H9 (cell line): ENCODE measurements at regions not wholly inside any gene's neighbourhood (a gene's known extent, or its start where the extent isn't known, plus 50 kb on each side); places are given as distances from the start of the nearest gene placed in this dataset.

ENCODE experiments used
- DNase-seq: peaks from one replicate; pipeline ENCODE4 v3.0.0-alpha.2; 2017
- H2AFZ ChIP-seq: one replicate; pipeline ENCODE4 v1.6.1; 2013; ENCODE audit warnings: mild to moderate bottlenecking, low read length, control low read depth, moderate library complexity
- H2AK5ac ChIP-seq: 2 replicates; pipeline ENCODE4 v1.6.1; 2013; ENCODE audit warnings: low read length, control low read depth, mixed read lengths; ENCODE audit not compliant: insufficient read length
- H2BK120ac ChIP-seq: one replicate; pipeline ENCODE4 v1.6.1; 2013; ENCODE audit warnings: low read depth, mild to moderate bottlenecking, low read length, control low read depth, inconsistent platforms; ENCODE audit not compliant: poor library complexity, severe bottlenecking
- H2BK12ac ChIP-seq: 2 replicates; pipeline ENCODE4 v1.6.1; 2013; ENCODE audit warnings: low read length, control low read depth, mixed read lengths, low read depth; ENCODE audit not compliant: insufficient read length
- H2BK15ac ChIP-seq: 2 replicates; pipeline ENCODE4 v1.6.1; 2013; ENCODE audit warnings: low read depth, low read length, control low read depth
- H2BK20ac ChIP-seq: one replicate; pipeline ENCODE4 v1.6.1; 2013; ENCODE audit warnings: low read depth, mild to moderate bottlenecking, low read length, control low read depth, inconsistent platforms; ENCODE audit not compliant: poor library complexity, severe bottlenecking
- H2BK5ac ChIP-seq: 2 replicates; pipeline ENCODE4 v1.6.1; 2013; ENCODE audit warnings: low read length, control low read depth, mixed read lengths; ENCODE audit not compliant: insufficient read length
- H3K14ac ChIP-seq: 2 replicates; pipeline ENCODE4 v1.6.1; 2013; ENCODE audit warnings: low read length, control low read depth; ENCODE audit not compliant: insufficient read depth
- H3K18ac ChIP-seq: 2 replicates; pipeline ENCODE4 v1.6.1; 2013; ENCODE audit warnings: low read depth, mild to moderate bottlenecking, mixed read lengths, low read length, control low read depth; ENCODE audit not compliant: insufficient read length
- H3K23ac ChIP-seq: 2 replicates; pipeline ENCODE4 v1.6.1; 2013; ENCODE audit warnings: low read length, control low read depth, mixed read lengths, low read depth; ENCODE audit not compliant: insufficient read length
- H3K23me2 ChIP-seq: 2 replicates; pipeline ENCODE4 v1.6.1; 2013; ENCODE audit warnings: low read depth, mild to moderate bottlenecking, mixed read lengths, low read length, control low read depth; ENCODE audit not compliant: insufficient read length, poor library complexity, severe bottlenecking
- H3K27ac ChIP-seq: 2 replicates; pipeline ENCODE4 v1.5.1; 2013; ENCODE audit warnings: low read length, control low read depth, mixed read lengths, low read depth; ENCODE audit not compliant: insufficient read length
- H3K27me3 ChIP-seq: 2 replicates; pipeline ENCODE4 v1.6.1; 2013; ENCODE audit warnings: low read length, control low read depth, inconsistent platforms; ENCODE audit not compliant: insufficient read depth
- H3K4ac ChIP-seq: 2 replicates; pipeline ENCODE4 v1.6.1; 2013; ENCODE audit warnings: low read depth, mild to moderate bottlenecking, control low read depth, inconsistent platforms, low read length, moderate library complexity
- H3K4me1 ChIP-seq: 2 replicates; pipeline ENCODE4 v1.6.1; 2013; ENCODE audit warnings: low read length, control low read depth, inconsistent platforms; ENCODE audit not compliant: insufficient read depth
- H3K4me2 ChIP-seq: 2 replicates; pipeline ENCODE4 v1.6.1; 2013; ENCODE audit warnings: low read length, control low read depth, mixed read lengths; ENCODE audit not compliant: insufficient read length, insufficient read depth
- H3K56ac ChIP-seq: 2 replicates; pipeline ENCODE4 v1.6.1; 2013; ENCODE audit warnings: low read depth, mild to moderate bottlenecking, mixed read lengths, low read length, control low read depth; ENCODE audit not compliant: insufficient read length
- H3K79me1 ChIP-seq: 2 replicates; pipeline ENCODE4 v1.6.1; 2013; ENCODE audit warnings: low read depth, mild to moderate bottlenecking, moderate library complexity, low read length, control low read depth, inconsistent platforms; ENCODE audit not compliant: insufficient read depth, poor library complexity, severe bottlenecking
- H3K79me2 ChIP-seq: 2 replicates; pipeline ENCODE4 v1.6.1; 2013; ENCODE audit warnings: low read length, control low read depth, inconsistent platforms; ENCODE audit not compliant: insufficient read depth
- H3K9ac ChIP-seq: 2 replicates; pipeline ENCODE4 v1.6.1; 2013; ENCODE audit warnings: low read length, control low read depth, mixed read lengths; ENCODE audit not compliant: insufficient read length; ENCODE audit errors: extremely low read depth
- H3K9me3 ChIP-seq: one replicate; pipeline ENCODE4 v1.6.1; 2013; ENCODE audit warnings: low read depth, low read length, inconsistent platforms; ENCODE audit not compliant: control insufficient read depth
- H3T11ph ChIP-seq: one replicate; pipeline ENCODE4 v1.6.1; 2013; ENCODE audit warnings: mild to moderate bottlenecking, low read length, control low read depth, inconsistent platforms
- H4K20me1 ChIP-seq: one replicate; pipeline ENCODE4 v1.6.1; 2013; ENCODE audit not compliant: control insufficient read depth, insufficient read length, insufficient read depth
- H4K5ac ChIP-seq: 2 replicates; pipeline ENCODE4 v1.6.1; 2013; ENCODE audit warnings: low read depth, mild to moderate bottlenecking, mixed read lengths, low read length, control low read depth; ENCODE audit not compliant: insufficient read length
- H4K8ac ChIP-seq: replicated peaks from 2 replicates; pipeline ENCODE4 v1.6.1; 2013; ENCODE audit warnings: low read length, control low read depth, mixed read lengths, low read depth; ENCODE audit not compliant: insufficient read length
- H4K91ac ChIP-seq: 2 replicates; pipeline ENCODE4 v1.6.1; 2013; ENCODE audit warnings: low read depth, mild to moderate bottlenecking, moderate library complexity, mixed read lengths, low read length, control low read depth; ENCODE audit not compliant: insufficient read length
- H3K27ac Mint-ChIP-seq, 3 experiments: 2 replicates in 2 of 3; 3 replicates in 1 of 3; pipeline ENCODE4 v1.8.0; 2020 to 2021; ENCODE audit warnings: mixed read lengths in 3 of 3, mild to moderate bottlenecking in 1 of 3, moderate library complexity in 1 of 3
- H3K27me3 Mint-ChIP-seq: 2 replicates; pipeline ENCODE4 v1.8.0; 2021; ENCODE audit warnings: low read depth, mild to moderate bottlenecking, moderate library complexity, mixed read lengths
- H3K36me3 Mint-ChIP-seq, 3 experiments: 2 replicates in 2 of 3; 3 replicates in 1 of 3; pipeline ENCODE4 v1.8.0; 2020 to 2021; ENCODE audit warnings: low read depth in 3 of 3, mixed read lengths in 3 of 3; ENCODE audit not compliant: insufficient read depth in 1 of 3
- H3K4me1 Mint-ChIP-seq, 2 experiments: 2 replicates each; pipeline ENCODE4 v1.8.0; 2020; ENCODE audit warnings: mixed read lengths in 2 of 2
- H3K4me3 Mint-ChIP-seq, 2 experiments: 2 replicates in 1 of 2; 3 replicates in 1 of 2; pipeline ENCODE4 v1.8.0; 2020 to 2021; ENCODE audit warnings: mild to moderate bottlenecking in 2 of 2, mixed read lengths in 2 of 2, moderate library complexity in 1 of 2
- H3K9me3 Mint-ChIP-seq, 2 experiments: 2 replicates in 1 of 2; 3 replicates in 1 of 2; pipeline ENCODE4 v1.8.0; 2020; ENCODE audit warnings: mild to moderate bottlenecking in 2 of 2, mixed read lengths in 2 of 2, moderate library complexity in 1 of 2
- CTCF ChIP-seq: fragments of 200-600 bp; sonication (generic); conservative IDR thresholded peaks from 3 replicates; pipeline ENCODE4 v1.8.0; 2021; ENCODE audit warnings: antibody characterized with exemption, mild to moderate bottlenecking

GRCh38 chr7:84462259-84462658 is 267.7 kb upstream of the SEMA3A start:
- H3K27ac Mint-ChIP-seq: no peak overlapping the region
- H2BK20ac ChIP-seq: no peak overlapping the region

More at GRCh38 chr7:84462259-84462658, 267.7 kb upstream of the SEMA3A start:
- TF ChIP-seq CTCF: no peak
- no peaks in the 10 kb centered on the region for H3K27me3 ChIP-seq
- no peak overlapping the region for H2AFZ ChIP-seq
- no peaks in the 10 kb centered on the region for H3K9me3 Mint-ChIP-seq
- no peaks in the 10 kb centered on the region for H4K20me1 ChIP-seq
- H4K91ac ChIP-seq: no peak overlapping the region
- no peak overlapping the region for H4K5ac ChIP-seq
- H3K27me3 Mint-ChIP-seq: no peaks in the 10 kb centered on the region
- no peak overlapping the region for H2BK12ac ChIP-seq
- no peak overlapping the region for H3K9ac ChIP-seq
- DNase-seq: no peak
- no peak overlapping the region for H3K4me3 Mint-ChIP-seq
- H3K79me2 ChIP-seq: no peaks in the 10 kb centered on the region
- no peaks in the 10 kb centered on the region; a peak in 1 of 7 replicates for H3K36me3 Mint-ChIP-seq
- H2BK5ac ChIP-seq: no peak overlapping the region
- H3K14ac ChIP-seq: no peak overlapping the region
- no peak overlapping the region for H2BK15ac ChIP-seq
- no peak overlapping the region for H3K4ac ChIP-seq
- no peaks in the 10 kb centered on the region for H3K4me1 ChIP-seq
- no peaks in the 10 kb centered on the region for H3K23me2 ChIP-seq
- no peaks in the 10 kb centered on the region for H3K79me1 ChIP-seq
- peaks cover 0 to 3% of the 10 kb centered on the region in 2 experiments; a peak in 1 of 4 replicates for H3K4me1 Mint-ChIP-seq
- H2AK5ac ChIP-seq: no peak overlapping the region
- no peak overlapping the region for H3K56ac ChIP-seq
- no peak overlapping the region for H3K4me2 ChIP-seq
- H3K9me3 ChIP-seq: no peaks in the 10 kb centered on the region
- H3K27ac ChIP-seq: no peak overlapping the region
- H3K23ac ChIP-seq: no peak overlapping the region
- no peak overlapping the region for H4K8ac ChIP-seq
- H3K18ac ChIP-seq: no peak overlapping the region
- no peak overlapping the region for H3T11ph ChIP-seq
- no peak overlapping the region for H2BK120ac ChIP-seq
